GM23248 (cell line): ENCODE measurements at regions not wholly inside any gene's neighbourhood (a gene's known extent, or its start where the extent isn't known, plus 50 kb on each side); places are given as distances from the start of the nearest gene placed in this dataset.

Source experiments
- EZH2 ChIP-seq: fragments of 200-600 bp; sonication (generic); IDR thresholded peaks from 2 replicates; pipeline ENCODE4 v1.6.1; 2018; ENCODE audit warnings: antibody characterized with exemption, mild to moderate bottlenecking; ENCODE audit not compliant: insufficient read depth, poor library complexity, severe bottlenecking
- EZH2phosphoT487 ChIP-seq: fragments of 200-600 bp; sonication (generic); IDR thresholded peaks from 2 replicates; pipeline ENCODE4 v1.6.1; 2018; ENCODE audit warnings: antibody characterized with exemption, moderate library complexity, mild to moderate bottlenecking, low read depth; ENCODE audit not compliant: insufficient read depth

GRCh38 chr2:160784034-160784433 is 290.4 kb upstream of the RBMS1 start:
- no peak for TF ChIP-seq EZH2
- no peak for TF ChIP-seq EZH2phosphoT487
